ENCODE measurements at regions not wholly inside any gene's neighbourhood (a gene's known extent, or its start where the extent isn't known, plus 50 kb on each side); places are given as distances from the start of the nearest gene placed in this dataset.
"Not testable (repeated sequence)": the region's sequence is repeated elsewhere in the genome, so short reads cannot be mapped to it uniquely, and the experiment has no call there.

GRCh38 chr21:9946057-9946456, 575.3 kb upstream of the TPTE start:
- H3K79me2 ChIP-seq (ENCODE audit: control insufficient read depth, insufficient read depth, low read length); H3K27ac ChIP-seq (ENCODE audit: extremely low read depth, low read depth, low read length); BruUV-seq (replicated peaks); CTCF ChIA-PET (ENCODE audit: low intra/inter-chr PET ratio); H3K9ac ChIP-seq (ENCODE audit: insufficient read depth in 1 of 2, low read depth in 2 of 2, low read length in 2 of 2); DNase-seq (ENCODE audit: extremely low read depth in 1 of 4, low spot score in 3 of 4); H3K9me3 ChIP-seq (replicated peaks; ENCODE audit: control insufficient read depth, insufficient read depth, low read depth, low read length); intact Hi-C loops (cut with micrococcal nuclease); H3K4me1 ChIP-seq (replicated peaks in 1 of 2; ENCODE audit: control insufficient read depth in 2 of 2, insufficient read depth in 2 of 2, low read length in 2 of 2); POLR2A ChIA-PET; H4K20me1 ChIP-seq (replicated peaks; ENCODE audit: control insufficient read depth, insufficient read depth, low read length); in situ Hi-C loops (cut with MboI); H2AFZ ChIP-seq (ENCODE audit: low read depth, low read length); H3K9me1 ChIP-seq (ENCODE audit: control insufficient read depth, insufficient read depth, low read length); FAIRE-seq; H3K27me3 ChIP-seq (ENCODE audit: control insufficient read depth in 2 of 2, insufficient read depth in 2 of 2, low read length in 2 of 2); H3K4me2 ChIP-seq (ENCODE audit: insufficient read depth, low read length); H3K36me3 ChIP-seq (ENCODE audit: control insufficient read depth, insufficient read depth, low read length); ATAC-seq; H3K4me3 ChIP-seq: not testable (repeated sequence)
- 0% methylated on average over 1 of the region's 1 CpG for WGBS (ENCODE audit: insufficient coverage, low coverage, missing lambda C conversion rate)
- TF ChIP-seq TRIM28 (IDR thresholded peaks at IDR 0.05), result 0 out of 2 replicates have a peak, but pooled peaks have one; percentile 53

- ATAC-seq; CTCF ChIA-PET (ENCODE audit: low intra/inter-chr PET ratio); intact Hi-C loops (cut with micrococcal nuclease); H3K4me3 ChIP-seq; H3K9ac ChIP-seq (ENCODE audit: insufficient read depth in 1 of 2, low read depth in 2 of 2, low read length in 2 of 2); H2AFZ ChIP-seq (ENCODE audit: low read depth, low read length); in situ Hi-C loops (cut with MboI); H3K9me3 ChIP-seq (replicated peaks; ENCODE audit: control insufficient read depth, insufficient read depth, low read depth, low read length); H3K9me1 ChIP-seq (ENCODE audit: control insufficient read depth, insufficient read depth, low read length); H3K4me2 ChIP-seq (ENCODE audit: insufficient read depth, low read length); POLR2A ChIA-PET; FAIRE-seq; H3K36me3 ChIP-seq (ENCODE audit: control insufficient read depth, insufficient read depth, low read length); BruUV-seq (replicated peaks); H3K4me1 ChIP-seq (replicated peaks in 1 of 2; ENCODE audit: control insufficient read depth in 2 of 2, insufficient read depth in 2 of 2, low read length in 2 of 2); DNase-seq (ENCODE audit: extremely low read depth in 1 of 4, low spot score in 3 of 4); H3K27me3 ChIP-seq (ENCODE audit: control insufficient read depth in 2 of 2, insufficient read depth in 2 of 2, low read length in 2 of 2); H4K20me1 ChIP-seq (replicated peaks; ENCODE audit: control insufficient read depth, insufficient read depth, low read length); H3K79me2 ChIP-seq (ENCODE audit: control insufficient read depth, insufficient read depth, low read length); H3K27ac ChIP-seq (ENCODE audit: extremely low read depth, low read depth, low read length): not testable (repeated sequence)
- 1% methylated on average over 7 of the region's 8 CpGs for WGBS (ENCODE audit: insufficient coverage, low coverage, missing lambda C conversion rate)
These were observed 571.7 kb upstream of the TPTE start for GRCh38 chr21:9949510-9950289.

- BruUV-seq (replicated peaks); intact Hi-C loops (cut with micrococcal nuclease); H3K4me3 ChIP-seq; H3K27me3 ChIP-seq (ENCODE audit: control insufficient read depth in 2 of 2, insufficient read depth in 2 of 2, low read length in 2 of 2); H3K4me2 ChIP-seq (ENCODE audit: insufficient read depth, low read length); H3K9ac ChIP-seq (ENCODE audit: insufficient read depth in 1 of 2, low read depth in 2 of 2, low read length in 2 of 2); in situ Hi-C loops (cut with MboI); H3K79me2 ChIP-seq (ENCODE audit: control insufficient read depth, insufficient read depth, low read length); CTCF ChIA-PET (ENCODE audit: low intra/inter-chr PET ratio); H3K9me1 ChIP-seq (ENCODE audit: control insufficient read depth, insufficient read depth, low read length); ATAC-seq; H3K27ac ChIP-seq (ENCODE audit: extremely low read depth, low read depth, low read length); POLR2A ChIA-PET; FAIRE-seq; H3K36me3 ChIP-seq (ENCODE audit: control insufficient read depth, insufficient read depth, low read length); H3K9me3 ChIP-seq (replicated peaks; ENCODE audit: control insufficient read depth, insufficient read depth, low read depth, low read length); H3K4me1 ChIP-seq (replicated peaks in 1 of 2; ENCODE audit: control insufficient read depth in 2 of 2, insufficient read depth in 2 of 2, low read length in 2 of 2); H2AFZ ChIP-seq (ENCODE audit: low read depth, low read length); H4K20me1 ChIP-seq (replicated peaks; ENCODE audit: control insufficient read depth, insufficient read depth, low read length): not testable (repeated sequence)
- DNase-seq (ENCODE audit: extremely low read depth in 1 of 4, low spot score in 3 of 4), result peak in 1 of 4 experiments; percentile 12
- 0% methylated on average over 2 of the region's 2 CpGs for WGBS (ENCODE audit: insufficient coverage, low coverage, missing lambda C conversion rate)
These were observed 571.0 kb upstream of the TPTE start for GRCh38 chr21:9950363-9950762.

- H3K9ac ChIP-seq (ENCODE audit: insufficient read depth in 1 of 2, low read depth in 2 of 2, low read length in 2 of 2); ATAC-seq; H3K27me3 ChIP-seq (ENCODE audit: control insufficient read depth in 2 of 2, insufficient read depth in 2 of 2, low read length in 2 of 2); intact Hi-C loops (cut with micrococcal nuclease); H3K79me2 ChIP-seq (ENCODE audit: control insufficient read depth, insufficient read depth, low read length); H3K36me3 ChIP-seq (ENCODE audit: control insufficient read depth, insufficient read depth, low read length); H4K20me1 ChIP-seq (replicated peaks; ENCODE audit: control insufficient read depth, insufficient read depth, low read length); POLR2A ChIA-PET; DNase-seq (ENCODE audit: extremely low read depth in 1 of 4, low spot score in 3 of 4); H3K9me3 ChIP-seq (replicated peaks; ENCODE audit: control insufficient read depth, insufficient read depth, low read depth, low read length); FAIRE-seq; H3K9me1 ChIP-seq (ENCODE audit: control insufficient read depth, insufficient read depth, low read length); BruUV-seq (replicated peaks); H3K27ac ChIP-seq (ENCODE audit: extremely low read depth, low read depth, low read length); H3K4me2 ChIP-seq (ENCODE audit: insufficient read depth, low read length); H3K4me1 ChIP-seq (replicated peaks in 1 of 2; ENCODE audit: control insufficient read depth in 2 of 2, insufficient read depth in 2 of 2, low read length in 2 of 2); CTCF ChIA-PET (ENCODE audit: low intra/inter-chr PET ratio); H3K4me3 ChIP-seq; H2AFZ ChIP-seq (ENCODE audit: low read depth, low read length); in situ Hi-C loops (cut with MboI): not testable (repeated sequence)
These were observed 562.6 kb upstream of the TPTE start for GRCh38 chr21:9958791-9959190.
